ENCODE measurements at regions not wholly inside any gene's neighbourhood (a gene's known extent, or its start where the extent isn't known, plus 50 kb on each side); places are given as distances from the start of the nearest gene placed in this dataset.

GRCh38 chr12:82121545-82121944 is 236.6 kb downstream of the CCDC59 start:
- TF ChIP-seq PBX2 (CRISPR knock-in tag; IDR thresholded peaks at IDR 0.05; ENCODE audit: low read depth) = no peak
- TF ChIP-seq PBX2 (tag; conservative IDR thresholded peaks at IDR 0.05; ENCODE audit: low read depth) = no peak
- no peak for TF ChIP-seq ELF4 (CRISPR knock-in tag; IDR thresholded peaks at IDR 0.05)
- no peak for TF ChIP-seq ZKSCAN8 (CRISPR knock-in tag; IDR thresholded peaks at IDR 0.05)
- TF ChIP-seq HMG20A (CRISPR knock-in tag; conservative IDR thresholded peaks at IDR 0.05) = no peak
- TF ChIP-seq ZNF639 (CRISPR knock-in tag; conservative IDR thresholded peaks at IDR 0.05 in 1 of 2, IDR thresholded peaks at IDR 0.05 in 1 of 2) = no peak
- TF ChIP-seq E4F1 (CRISPR knock-in tag; IDR thresholded peaks at IDR 0.05; ENCODE audit: borderline replicate concordance) = no peak
- no peak for TF ChIP-seq RNF2 (IDR thresholded peaks at IDR 0.05)
- no peak for TF ChIP-seq POLR2A (conservative IDR thresholded peaks at IDR 0.05)
- TF ChIP-seq, protein P1, sequence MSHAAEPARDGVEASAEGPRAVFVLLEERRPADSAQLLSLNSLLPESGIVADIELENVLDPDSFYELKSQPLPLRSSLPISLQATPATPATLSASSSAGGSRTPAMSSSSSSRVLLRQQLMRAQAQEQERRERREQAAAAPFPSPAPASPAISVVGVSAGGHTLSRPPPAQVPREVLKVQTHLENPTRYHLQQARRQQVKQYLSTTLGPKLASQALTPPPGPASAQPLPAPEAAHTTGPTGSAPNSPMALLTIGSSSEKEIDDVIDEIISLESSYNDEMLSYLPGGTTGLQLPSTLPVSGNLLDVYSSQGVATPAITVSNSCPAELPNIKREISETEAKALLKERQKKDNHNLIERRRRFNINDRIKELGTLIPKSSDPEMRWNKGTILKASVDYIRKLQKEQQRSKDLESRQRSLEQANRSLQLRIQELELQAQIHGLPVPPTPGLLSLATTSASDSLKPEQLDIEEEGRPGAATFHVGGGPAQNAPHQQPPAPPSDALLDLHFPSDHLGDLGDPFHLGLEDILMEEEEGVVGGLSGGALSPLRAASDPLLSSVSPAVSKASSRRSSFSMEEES (CRISPR knock-in tag; IDR thresholded peaks at IDR 0.05) = no peak
- TF ChIP-seq ZNF766 (CRISPR knock-in tag; conservative IDR thresholded peaks at IDR 0.05) = no peak

Data from K562 (cell line).